Esophagus muscularis mucosa (tissue), 3 donors: ENCODE measurements at regions not wholly inside any gene's neighbourhood (a gene's known extent, or its start where the extent isn't known, plus 50 kb on each side); places are given as distances from the start of the nearest gene placed in this dataset.

Experiments used
- CTCF ChIP-seq, 3 experiments: fragments of 200-600 bp in 2 of 3; fragments of 450-650 bp in 1 of 3; sonication (generic) in 2 of 3; IDR thresholded peaks; one replicate each; pipeline ENCODE4 v1.5.1; 2017 to 2019; ENCODE audit warnings: antibody characterized with exemption in 3 of 3, mild to moderate bottlenecking in 2 of 3, moderate library complexity in 1 of 3
- POLR2A ChIP-seq: fragments of 450-650 bp; IDR thresholded peaks from one replicate; pipeline ENCODE4 v1.6.1; 2017; ENCODE audit warnings: antibody characterized with exemption, moderate library complexity, mild to moderate bottlenecking, low read depth

DNA sequence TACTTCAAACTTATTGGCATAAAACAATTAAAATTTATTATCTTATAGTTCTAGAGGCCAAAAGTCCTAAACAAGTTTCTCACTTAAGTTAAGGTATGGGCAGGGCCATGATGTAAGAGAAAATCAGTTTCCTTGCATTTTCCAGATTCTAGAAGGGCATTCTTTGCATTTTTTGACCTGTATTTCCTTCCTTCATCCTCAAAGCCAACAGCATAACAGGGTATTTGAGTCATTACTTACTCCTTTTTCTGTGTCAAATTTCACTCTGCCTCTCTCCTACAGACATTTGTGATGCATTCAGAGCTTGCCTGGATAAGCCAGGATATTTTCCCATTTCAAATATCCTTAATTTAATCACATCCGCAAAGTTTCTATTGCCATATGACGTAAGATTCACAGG lies 1499.0 kb downstream of the EFNA5 start:
- no peak for TF ChIP-seq CTCF (IDR thresholded peaks at IDR 0.05)
- no peak for TF ChIP-seq POLR2A
